Activated effector memory CD4-positive, alpha-beta T cell treated with Interleukin-2 at 50 U/mL for 16 hours (primary cell): ENCODE measurements at regions not wholly inside any gene's neighbourhood (a gene's known extent, or its start where the extent isn't known, plus 50 kb on each side); places are given as distances from the start of the nearest gene placed in this dataset.

Source experiments
- DNase-seq: peaks from one replicate; pipeline ENCODE4 v3.0.0-alpha.2; 2020

DNA sequence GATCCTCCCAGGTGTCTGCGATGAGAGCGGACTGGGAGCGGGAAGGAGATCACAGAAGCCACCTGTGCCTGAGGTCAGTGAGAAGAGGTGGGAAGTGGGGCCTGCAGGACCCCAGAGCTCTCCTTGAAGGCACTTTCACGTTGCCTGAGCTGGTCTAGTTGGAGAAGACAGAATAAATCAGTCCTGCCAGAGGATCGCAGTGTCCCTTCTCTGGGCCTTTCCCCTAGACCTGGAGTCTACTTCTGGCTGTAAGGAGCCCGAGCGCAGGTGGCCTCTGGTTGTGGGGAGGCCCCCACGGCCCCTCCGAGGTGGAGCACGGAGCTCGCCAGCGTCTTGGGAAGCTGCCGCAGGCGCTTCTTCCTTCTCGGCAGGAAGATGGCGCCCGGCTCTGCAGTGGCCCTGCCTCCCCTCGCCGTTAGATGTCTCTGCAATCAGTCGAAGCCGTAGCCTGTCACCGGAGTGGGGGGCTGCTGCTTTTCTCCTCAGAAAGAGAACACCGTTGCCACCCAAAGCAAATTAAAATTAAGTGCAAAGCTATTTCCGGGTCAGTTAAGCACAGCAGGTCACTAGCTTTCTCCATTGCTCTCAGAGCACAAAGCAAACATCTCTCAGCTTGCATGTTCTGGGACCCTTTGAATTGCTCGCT lies 212.0 kb upstream of the MYT1L start:
- no peak for DNase-seq

- no peak for DNase-seq
Measured at GRCh38 chr2:2542316-2542715, 211.2 kb upstream of the MYT1L start.

DNA sequence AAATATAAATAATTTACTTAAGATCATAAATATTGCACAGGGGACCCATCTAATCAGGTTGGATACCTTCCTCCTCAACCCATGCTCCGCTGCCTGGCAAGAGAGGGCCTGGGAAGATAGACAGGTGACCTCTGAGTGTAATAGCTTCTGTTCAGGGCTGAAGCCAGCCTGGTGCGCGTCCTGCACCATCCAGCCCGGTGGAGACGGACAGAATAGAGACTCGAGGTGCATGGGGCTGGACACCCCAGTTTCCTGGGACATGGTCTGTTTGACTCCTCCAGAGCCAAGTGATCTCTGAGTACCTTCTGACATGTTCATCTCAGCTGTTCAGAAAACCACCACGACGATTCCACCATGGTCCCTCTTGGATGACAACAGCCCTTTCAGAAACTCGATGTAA lies 209.3 kb upstream of the MYT1L start:
- DNase-seq, result no peak

DNA sequence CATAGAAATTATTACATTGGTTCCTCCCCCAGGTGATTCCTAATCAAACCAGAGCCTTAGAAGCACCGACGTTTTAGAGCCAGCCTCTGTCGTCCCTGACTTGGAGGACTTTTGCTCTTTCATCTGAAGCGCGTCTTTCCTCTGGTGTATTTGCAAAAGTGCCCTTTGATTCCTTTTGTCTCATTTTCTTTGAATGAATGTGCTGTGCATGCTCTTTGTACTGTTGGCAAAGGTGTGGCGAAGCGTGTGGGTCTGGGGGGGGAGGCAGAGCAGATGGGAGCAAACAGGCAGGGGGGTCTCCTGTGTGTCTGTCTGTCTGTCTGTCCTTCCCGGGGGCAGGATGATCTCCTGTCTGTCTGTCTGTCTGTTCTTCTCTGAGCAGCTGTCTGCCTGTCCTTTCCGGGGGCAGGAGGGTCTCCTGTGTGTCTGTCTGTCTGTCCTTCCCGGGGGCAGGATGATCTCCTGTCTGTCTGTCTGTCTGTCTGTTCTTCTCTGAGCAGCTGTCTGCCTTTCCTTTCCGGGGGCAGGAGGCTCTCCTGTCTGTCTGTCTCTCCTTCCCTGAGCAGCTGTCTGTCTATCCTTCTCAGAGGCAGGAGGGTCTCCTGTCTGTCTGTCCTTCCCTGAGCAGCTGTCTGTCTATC lies 205.5 kb upstream of the MYT1L start:
- no peak for DNase-seq

- no peak for DNase-seq
Measured at GRCh38 chr2:2530334-2530733, 199.3 kb upstream of the MYT1L start.

DNA sequence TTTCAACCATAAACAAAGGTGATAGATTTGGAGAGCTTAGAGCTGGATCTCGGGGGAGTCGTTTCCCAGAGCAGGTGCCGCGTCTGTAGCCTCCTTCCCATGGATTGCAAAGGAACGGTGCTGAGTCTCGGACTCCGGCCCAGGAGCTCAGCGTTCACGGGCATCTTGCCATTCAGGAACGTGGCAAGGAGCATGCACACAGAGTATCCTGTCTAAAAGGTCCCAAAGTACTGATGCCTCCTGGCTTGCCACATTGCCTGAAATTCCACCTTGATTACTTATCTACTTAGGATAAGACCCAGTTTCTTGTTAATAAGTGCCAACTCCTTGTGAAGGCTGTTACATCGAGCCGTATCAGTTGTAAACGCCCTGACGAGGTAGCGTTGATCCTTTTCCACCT lies 197.8 kb upstream of the MYT1L start:
- no peak for DNase-seq

DNA sequence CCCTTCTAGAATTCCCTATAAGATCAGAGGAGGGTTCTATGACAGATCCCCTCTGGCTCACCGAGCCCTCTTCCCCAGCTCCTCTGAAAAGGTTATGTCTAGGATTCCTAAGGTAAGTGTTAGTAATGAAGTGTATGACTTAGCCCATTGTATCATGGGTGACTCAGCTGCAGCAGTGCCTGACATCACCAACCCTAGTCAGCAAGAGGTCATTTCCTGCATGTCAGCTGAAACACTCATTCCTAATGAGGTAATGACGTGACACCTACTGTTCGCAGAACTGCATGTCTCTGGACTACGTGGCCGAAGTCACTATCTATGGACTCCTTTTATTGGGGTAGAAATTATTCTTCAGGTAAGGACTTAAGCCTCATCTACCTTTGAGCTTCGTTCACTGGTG lies 196.1 kb upstream of the MYT1L start:
- DNase-seq, result no peak

GRCh38 chr2:2524348-2524941 lies 193.4 kb upstream of the MYT1L start:
- no peak for DNase-seq

DNA sequence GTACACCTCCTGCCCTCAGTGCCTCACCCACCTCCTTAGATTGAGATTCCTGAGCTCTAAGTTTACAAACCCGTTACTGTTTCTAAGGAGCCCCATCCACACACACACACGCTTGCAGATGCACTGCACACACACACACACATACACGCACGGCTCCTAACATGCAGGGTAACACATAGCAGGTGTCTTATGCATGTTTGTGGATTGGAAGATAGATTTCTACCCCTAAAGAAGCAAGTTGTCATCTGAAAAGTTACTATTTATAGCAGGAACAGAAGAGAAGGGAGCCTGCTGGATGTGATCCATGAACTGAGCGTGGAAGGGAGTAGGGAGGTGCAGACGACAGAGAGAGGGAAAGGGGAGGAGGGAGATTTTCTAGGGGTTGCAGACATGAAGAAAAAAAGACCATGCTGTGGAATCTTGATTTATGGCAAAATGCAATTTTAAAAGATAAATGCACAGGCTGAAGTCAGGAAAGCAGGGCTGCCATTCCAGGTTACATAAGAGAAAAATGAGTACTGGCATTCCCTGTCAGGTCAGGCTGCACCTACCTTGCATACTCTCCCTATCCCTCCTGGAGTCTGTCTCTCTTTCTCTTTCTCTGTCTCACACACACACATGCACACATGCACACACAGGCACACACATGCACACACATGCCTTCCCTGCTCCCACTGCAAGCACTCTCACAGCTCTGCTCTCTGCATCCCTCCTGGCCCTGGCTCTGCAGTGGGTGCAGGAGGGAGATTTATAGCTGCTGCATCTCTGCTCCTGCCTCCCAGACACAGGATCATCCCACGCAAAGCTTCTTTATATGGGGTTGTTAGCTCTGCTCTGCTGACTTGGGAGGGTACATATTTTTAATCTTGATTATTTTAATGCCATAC lies 192.6 kb upstream of the MYT1L start:
- DNase-seq, result no peak

GRCh38 chr2:2520401-2520811 lies 189.3 kb upstream of the MYT1L start:
- no peak for DNase-seq

- DNase-seq, result no peak
Measured at GRCh38 chr2:2519381-2519780, 188.3 kb upstream of the MYT1L start.

GRCh38 chr2:2517399-2517798 lies 186.3 kb upstream of the MYT1L start:
- DNase-seq, result no peak

DNA sequence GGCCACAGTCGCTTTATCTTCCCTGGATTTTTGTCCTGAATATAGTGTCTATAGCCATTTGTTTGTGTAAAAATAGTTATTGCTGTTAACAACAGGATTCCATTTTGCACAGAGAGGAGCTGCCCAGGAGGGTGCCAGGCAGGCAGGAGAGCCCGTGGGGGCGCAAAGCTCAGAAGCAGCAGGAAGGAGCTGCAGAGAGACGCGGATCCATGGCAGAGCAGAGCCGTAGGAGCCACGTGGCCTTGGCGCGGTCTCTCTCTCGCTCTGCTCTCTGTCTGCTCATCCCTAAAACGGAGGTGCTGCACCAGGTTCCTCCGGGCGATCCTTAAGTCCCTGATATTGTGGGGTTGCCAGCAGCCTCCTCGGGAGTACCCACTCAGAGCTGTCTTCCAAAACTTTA lies 185.3 kb upstream of the MYT1L start:
- DNase-seq, result no peak

DNA sequence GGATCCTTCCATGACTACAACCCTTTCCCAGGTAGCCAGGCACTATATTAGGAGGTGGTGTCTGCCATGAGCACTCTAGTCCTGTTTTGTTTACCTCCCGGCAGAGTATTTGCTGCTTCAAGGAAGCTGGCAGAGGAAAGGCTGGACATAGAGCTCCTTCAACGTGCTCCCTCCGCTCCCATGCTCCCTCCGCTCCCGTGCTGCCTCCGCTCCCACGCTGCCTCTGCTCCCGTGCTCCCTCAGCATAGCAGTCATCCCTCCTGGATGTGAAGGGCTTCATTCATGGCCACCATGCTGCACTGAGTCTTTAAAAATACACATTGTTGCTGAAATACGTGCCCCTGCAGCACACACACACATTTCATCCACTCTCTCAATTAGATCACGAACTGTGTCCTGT lies 181.9 kb upstream of the MYT1L start:
- no peak for DNase-seq

- no peak for DNase-seq
Measured at GRCh38 chr2:2507417-2507997, 176.4 kb upstream of the MYT1L start.

- no peak for DNase-seq
Measured at GRCh38 chr2:2506536-2506935, 175.5 kb upstream of the MYT1L start.

DNA sequence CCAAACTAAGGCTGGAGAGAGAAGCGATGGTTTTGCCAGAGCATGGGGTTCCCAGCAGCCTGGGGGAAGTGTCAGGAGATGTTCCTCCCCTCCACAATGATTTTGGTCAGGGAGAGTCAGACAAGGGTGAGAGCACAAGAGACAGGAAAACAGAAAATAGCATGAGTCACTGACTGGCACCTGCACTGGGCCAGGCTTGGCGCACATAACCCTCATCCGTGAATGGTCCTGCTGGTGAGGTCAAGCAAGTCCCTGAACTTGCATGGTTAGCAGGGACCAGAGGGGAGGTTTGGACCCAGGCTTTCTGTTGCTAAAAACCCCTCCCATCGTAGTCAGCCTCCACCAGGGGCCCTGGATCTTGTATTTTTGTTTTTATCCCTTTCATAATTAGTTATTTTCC lies 174.5 kb upstream of the MYT1L start:
- no peak for DNase-seq

DNA sequence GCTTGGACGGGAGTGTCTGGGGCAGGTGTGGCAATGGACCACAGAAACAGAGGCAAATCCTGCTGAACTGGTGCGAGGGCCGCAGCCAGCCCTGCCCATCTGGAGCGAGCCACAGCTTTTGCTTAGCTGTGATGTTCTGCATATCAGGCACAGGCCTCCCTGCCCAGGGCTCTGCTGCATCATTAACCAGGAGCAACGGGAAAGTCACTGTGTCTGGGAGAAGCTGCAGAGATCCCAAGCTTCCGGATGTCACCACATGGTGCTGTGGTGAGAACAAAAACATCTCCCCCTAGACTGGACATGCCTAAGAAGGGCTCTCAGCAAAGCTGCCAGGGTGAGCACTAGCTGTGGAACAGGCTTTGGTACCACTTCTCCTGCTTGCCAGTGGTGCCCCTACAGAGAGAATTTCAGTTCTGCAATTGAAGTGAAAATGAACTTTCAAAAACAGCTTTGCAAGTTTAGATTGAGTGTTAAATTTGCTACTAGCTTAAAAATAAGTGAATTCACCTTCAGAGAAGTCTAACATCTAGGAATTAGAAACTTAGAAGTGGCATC lies 172.9 kb upstream of the MYT1L start:
- no peak for DNase-seq

GRCh38 chr2:2502201-2502549 lies 171.1 kb upstream of the MYT1L start:
- DNase-seq, result no peak

- no peak for DNase-seq
Measured at GRCh38 chr2:2501454-2502200, 170.6 kb upstream of the MYT1L start.

- DNase-seq, result no peak
Measured at GRCh38 chr2:2495606-2496005, 164.5 kb upstream of the MYT1L start.

DNA sequence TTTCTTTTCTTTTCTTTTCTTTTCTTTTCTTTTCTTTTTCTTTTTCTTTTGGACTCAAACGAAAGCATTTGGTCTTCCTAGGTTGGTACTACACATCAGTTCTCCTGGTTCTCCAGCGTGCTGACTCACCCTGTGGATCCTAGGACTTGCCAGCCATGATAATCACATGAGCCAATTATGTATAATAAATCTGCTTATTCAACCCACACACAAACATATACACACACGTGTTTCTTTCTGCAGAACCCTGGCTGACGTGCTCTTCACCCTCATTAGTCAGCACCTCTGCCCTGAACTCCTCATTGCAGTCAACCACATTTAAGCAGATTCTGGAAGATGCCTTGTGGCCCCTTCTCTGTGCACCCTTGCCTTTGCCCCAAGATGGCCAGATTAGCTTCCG lies 162.4 kb upstream of the MYT1L start:
- DNase-seq, result no peak
